Cerebellar nuclear complex (tissue), 1 donor: ENCODE measurements at regions not wholly inside any gene's neighbourhood (a gene's known extent, or its start where the extent isn't known, plus 50 kb on each side); places are given as distances from the start of the nearest gene placed in this dataset.

Source experiments
- DNase-seq, 2 experiments: peaks; one replicate each; lab custom pipeline; 2025; lab: John Stamatoyannopoulos, UW

DNA sequence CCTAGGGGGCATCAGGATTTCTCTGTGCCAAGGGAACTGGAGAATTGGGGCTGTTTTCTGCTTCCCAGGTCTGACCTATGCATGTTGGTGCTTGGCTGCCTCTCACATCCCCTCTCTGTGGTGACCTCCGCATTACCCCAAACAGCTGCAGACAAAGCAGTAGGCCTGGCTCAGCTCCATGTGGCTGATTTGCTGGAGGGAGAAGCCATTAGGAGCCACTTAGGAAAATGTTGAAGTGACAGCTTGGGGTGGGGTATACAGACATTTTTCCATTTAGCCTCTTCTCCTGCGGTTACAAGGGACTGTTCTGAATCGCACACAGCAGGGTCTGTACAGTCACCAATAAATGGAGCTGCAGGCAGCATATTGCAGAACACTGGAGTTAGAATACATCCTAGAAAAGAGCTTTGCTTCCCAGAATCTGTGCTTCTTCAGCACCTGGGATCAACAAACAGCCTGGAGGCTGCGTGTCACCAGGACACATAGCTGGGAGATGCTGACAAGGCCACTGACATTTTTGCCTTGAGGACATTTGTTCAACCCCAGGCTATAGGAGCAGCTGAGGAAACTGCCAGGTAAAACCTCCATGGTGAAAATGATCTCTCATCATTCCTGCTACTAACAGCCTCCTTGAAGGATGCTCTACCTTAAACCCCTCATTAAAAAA is 335.3 kb downstream of the DIRAS2 start:
- DNase-seq: no peak

DNA sequence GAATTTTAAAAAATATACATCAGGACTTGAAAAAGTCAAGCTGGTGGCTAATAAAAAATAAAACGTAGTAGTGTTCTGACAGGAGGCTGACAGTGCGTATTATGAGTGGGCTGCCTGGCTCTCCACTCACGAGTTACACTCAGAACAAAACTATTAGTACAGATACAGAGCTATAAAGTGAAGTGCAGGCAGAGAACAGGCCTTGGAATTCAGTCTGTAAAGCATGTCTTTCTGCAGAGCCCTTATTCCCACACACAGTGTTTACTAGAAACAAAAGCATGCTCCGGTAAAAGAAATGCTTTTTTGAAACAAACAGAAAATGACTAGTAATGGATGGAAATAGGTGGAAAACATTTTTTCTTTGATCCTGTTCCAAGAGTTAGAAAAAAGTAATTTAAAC is 334.7 kb downstream of the DIRAS2 start:
- no peak for DNase-seq

DNA sequence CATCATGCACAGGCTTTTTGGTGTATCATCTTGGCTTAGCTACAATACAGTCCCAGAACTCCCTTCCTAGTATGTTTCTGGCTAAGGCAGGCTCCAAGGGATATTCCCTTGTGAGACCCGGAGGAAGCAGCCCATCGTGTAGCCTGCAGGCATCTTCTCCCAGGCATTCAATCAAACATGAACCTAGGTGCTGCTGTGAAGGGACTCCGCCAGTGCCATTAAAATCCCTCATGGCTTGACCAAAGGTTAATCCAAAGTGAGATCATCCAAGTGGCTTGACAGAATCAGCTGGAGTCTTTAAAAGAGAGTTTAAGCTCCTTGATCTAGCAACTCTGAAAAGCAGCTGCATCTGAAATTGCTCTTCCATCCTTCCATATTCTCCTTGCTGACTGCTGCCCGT is 333.9 kb downstream of the DIRAS2 start:
- no peak for DNase-seq

DNA sequence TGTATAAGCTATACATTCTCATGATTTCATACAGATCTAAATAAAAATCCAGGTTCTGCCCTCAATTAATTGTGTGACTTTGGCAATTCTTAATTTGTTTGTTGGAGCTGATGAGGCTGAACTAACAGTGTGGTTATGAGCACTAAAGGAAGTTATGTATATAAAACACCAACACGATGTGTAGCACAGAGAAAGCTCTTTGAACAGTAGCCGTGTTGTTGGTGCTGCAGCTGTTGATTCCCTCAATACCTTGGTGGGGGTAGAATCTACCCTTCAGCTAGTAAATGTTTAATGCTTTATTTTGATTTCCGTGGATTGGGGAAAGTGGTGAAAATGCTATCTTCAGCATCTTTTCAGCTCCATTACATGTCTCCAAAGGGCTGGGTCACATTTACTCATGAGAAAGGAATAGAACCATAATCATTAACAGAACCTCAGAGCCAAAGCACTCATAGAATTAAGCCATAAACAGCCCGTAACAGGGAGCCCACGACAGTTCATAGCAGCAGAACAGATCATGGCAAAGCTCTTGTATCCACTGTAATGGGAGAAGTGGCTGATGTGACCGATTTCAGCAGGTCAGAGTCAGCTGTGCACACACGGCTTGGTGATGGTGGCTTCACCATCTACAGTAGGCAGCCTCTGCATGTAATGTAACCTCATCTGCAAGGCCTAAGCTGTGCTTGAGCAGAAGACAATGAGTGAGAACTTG is 332.7 kb downstream of the DIRAS2 start:
- DNase-seq: no peak

DNA sequence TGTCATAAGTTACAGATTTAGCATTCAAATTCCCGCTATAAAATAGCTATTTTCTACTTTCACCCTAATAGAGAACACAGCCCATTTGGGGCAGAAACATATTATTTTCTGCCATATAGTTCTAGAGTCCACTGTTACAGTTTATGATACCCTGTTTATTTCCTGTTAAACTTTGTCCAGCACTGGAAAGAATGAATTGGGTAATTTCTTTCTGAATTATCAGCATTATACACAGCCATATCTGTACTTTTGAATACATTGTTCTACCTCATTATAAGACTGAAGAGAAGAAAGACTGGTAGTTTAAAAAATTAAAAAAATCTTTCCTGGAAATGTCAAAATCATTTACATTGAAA is 332.1 kb downstream of the DIRAS2 start:
- no peak for DNase-seq

DNA sequence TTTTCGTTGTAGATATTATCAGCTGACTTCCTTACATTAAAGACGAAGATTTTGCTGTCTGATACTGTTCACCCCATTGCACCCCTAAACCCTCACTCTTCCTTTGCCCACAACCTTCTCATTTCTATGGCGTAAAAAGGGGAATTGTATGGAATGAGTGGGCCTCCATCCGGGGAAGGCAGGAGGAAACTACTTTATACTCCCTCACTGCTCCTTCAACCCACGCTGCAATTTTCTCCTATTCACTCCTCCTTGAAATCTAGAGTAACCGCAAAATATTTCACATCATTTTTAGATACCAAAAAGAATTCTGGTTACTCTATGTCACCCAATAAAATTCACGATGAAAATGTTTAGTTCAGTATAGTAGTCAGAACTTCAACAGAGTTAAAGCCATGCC is 330.8 kb downstream of the DIRAS2 start:
- DNase-seq: no peak

DNA sequence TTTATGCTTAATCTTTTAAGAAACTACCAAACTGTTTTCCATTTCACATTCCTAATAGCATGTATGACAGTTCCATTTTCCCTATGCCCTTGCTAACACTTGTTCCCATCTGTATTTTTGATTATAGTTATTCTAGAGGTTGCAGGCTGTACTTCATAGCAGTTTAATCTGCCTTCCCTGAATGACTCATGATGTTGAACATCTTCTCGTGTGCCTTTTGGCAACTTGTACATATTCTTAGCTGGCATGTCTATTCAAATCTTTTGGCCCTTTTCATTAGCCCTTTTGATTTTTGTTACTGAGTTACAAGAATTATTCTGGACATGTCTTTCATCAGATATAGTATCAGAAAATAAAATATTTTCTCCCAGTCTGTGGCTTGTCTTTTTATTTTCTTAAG is 320.3 kb downstream of the DIRAS2 start:
- no peak for DNase-seq

DNA sequence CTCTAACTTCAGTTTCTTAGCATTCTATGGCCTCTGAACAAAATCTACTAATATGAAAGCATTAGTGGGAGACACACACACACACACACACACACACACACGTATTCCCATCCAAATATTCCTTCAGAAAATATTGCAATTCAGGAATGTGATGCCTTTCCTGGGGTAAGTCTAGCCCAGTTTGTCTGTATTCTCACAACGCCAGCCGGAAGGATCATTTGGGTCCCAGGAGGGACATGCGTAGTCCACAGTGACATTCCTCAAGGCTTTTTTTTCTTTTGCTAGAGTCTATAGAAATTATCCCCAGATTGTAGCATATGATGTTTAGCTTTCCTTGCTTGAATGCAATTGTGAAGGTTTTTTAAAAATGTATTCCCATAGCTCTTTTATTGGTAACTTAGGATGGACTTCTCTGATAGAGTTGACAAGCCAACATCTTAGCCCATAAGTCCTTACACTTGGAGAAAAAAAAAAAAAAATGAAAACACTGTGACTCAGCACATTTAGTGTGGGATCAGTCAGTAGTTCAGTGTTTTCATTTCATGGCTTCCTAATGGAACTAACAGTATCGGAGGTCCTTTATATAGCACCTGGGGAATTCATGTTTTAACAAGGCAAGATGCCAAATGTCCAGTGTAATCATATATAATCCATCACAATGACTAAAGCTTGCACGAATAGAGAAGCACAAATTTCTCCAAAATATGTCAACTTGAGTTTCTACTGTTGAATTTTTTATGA is 316.5 kb downstream of the DIRAS2 start:
- no peak for DNase-seq

DNA sequence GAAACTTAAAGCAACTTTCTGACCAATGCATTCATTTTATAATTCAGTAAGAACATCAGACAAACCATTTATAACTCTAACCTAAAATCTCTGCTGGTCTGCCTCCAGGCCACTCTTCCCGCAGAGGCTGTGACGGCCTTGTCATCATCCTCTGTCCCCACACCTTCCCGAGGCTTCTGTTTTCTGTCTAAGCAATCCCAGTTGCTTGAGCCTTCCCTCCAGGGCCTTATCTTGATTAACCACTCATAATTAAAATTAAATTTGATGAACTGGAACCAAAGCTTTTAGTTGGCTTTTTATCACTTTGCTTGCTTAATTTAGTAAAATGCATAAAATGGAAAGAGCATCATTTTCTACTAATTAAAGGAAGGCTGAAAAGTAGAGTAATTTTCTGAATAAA is 312.4 kb downstream of the DIRAS2 start:
- no peak for DNase-seq

DNA sequence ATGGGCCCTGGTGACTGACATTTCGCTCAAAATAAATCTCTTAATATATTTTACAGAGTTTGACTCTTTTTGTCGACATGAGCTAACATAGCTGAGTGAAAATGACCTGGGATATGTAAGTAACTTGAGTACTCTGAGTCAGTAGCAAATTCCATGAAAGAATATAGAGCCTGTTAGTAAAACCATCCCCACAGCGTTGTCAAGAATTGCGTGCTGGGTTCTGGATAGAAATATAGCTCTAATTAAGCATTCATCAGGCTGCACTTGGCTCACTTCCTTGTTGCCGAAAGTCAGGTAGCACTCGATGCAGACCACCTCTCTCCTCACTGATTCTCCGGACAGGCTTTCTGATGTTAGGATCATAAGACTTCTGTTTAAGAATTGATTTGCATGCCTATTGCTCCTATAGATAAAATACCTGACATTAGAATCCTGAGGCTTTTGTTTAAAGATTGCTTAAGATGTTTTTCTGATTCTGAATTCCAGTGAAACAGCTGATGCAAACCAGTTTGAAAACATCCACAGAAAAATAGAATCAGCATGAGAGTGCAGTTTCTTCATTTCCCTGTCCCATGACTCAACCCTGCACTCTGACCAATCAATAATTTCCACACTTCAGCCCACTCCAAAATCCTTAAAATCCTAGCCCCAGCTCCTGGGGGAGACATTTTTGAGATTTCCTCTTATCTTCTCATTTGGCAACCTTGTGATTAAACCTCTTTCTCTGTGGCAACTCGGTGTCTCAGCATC is 310.6 kb downstream of the DIRAS2 start:
- no peak for DNase-seq

DNA sequence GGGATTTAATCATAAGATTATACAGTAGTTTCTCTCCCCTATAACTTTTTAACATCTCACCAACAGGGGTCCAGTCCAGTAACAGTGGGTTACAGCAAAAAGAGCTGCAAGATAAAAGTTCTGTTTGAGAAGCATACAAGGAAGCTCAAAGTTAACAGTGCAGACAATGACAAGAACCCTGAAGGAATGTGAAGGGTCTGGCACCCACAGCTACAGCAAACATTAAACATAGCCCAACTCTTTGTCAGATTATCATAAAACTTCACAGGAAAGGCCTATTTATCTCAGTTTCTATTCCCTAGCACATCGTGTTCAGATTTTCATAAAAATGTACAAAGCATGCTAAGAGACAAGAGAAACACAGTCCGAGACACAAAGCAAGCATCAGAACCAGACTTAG is 309.4 kb downstream of the DIRAS2 start:
- no peak for DNase-seq

DNA sequence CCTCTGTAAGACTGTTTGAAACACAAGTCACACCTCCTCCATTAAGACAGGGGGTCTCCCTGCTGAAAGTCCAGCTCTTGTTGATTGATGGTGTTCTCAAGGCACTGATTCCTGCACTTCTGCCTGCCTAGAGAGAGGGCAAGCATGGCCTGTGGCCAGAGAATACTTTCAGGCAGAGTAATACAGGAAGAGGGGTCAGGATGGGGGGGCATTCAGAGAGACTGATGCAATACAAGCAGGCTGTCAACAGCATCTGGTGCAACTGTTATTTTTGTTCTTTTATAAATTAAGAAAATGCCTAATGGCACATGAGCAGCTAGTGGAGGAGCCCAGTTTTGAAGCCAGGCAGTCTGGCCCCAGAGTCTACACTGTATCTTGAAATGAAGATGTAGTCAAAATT is 302.2 kb downstream of the DIRAS2 start:
- no peak for DNase-seq

DNA sequence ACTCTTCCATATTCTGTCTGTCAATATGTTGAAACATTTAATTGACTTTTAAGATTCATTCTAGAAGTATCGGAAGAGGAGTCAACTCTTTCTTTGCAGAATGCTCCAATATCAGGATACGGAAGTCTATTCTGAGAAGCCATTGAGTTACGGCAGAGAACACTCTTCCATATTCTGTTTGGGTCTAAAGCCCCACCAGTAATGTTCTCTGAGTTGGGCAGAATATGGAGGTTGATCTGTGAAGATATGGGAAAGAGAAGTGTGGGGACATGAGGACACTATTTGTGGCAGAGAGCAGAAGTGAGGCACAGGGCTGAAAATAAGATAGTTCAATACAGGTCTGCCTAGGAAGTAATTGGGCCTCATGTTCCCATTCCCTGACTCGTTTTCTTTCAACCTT is 300.0 kb downstream of the DIRAS2 start:
- DNase-seq: no peak

DNA sequence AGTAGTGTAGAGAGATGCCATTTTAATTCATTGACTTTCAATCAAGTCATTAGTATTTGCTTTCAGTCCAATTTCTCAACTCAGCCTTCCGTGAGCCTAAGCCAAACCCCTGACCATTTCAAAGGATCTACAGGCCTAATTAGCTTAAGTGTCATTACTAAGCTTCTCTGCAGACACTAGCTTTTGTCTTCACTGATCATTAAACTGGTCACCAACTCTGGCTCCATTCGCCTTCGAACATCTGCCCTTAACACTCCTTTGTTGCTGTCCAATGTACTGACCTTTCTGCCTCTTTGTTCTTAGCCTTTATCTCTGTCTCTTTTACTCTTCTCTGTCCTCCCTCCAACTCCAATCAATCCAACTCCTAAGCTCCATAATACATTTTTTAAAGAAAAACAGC is 299.3 kb downstream of the DIRAS2 start:
- no peak for DNase-seq

DNA sequence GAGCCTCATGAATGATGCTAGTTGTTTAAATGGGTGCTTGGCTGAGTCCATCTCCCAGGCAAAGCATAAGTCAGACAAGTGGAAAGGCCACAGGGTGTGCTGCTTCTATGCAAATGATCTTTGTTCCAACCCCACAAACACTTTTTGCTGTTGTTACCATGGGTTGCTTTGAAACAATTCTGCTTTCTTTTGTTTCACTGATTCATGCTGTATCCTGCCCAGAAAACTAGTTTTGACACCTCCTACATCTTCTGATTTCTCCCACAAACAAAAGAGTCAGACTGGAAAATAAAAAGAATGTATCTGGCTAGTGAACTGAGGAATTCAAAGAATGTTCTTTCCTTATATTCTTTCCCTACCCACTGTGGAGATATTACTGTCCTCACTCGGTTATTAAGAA is 298.6 kb downstream of the DIRAS2 start:
- DNase-seq: no peak

DNA sequence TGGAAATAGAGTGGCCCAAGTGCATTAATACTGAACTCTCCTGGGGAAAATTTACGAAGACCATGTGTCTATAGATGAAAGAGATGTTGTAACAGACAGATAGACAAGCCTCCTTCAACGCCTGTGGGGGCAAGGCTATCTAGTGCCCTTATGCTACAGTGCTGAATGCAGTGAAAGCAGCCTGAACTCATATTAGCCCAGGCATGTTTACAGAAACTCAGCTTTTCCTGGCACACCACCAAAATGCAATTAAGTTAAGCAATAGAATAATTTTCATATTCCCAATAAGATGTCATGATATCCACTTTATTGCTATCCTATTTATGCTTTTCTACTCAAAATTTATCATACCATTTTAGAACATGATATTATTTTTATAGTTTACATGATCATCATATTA is 277.0 kb downstream of the DIRAS2 start:
- no peak for DNase-seq

DNA sequence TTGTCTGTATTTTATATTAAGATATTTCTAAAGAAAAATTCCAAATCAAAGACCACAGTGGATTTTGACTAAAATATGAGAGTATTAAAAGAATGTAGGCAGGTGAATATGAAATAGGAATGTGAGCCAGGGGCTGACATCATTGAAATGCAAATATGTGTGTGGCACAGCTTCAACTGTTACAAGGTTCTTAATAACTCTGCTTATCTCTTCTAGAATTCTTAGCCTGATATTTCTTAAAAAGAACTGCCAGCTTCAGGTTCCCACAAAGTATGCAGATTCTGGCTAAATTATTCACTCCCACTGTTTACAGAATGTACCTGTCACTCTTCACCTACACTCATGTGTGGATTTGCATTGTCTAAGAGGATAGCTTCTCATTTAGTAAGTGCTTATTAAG is 274.4 kb downstream of the DIRAS2 start:
- no peak for DNase-seq

DNA sequence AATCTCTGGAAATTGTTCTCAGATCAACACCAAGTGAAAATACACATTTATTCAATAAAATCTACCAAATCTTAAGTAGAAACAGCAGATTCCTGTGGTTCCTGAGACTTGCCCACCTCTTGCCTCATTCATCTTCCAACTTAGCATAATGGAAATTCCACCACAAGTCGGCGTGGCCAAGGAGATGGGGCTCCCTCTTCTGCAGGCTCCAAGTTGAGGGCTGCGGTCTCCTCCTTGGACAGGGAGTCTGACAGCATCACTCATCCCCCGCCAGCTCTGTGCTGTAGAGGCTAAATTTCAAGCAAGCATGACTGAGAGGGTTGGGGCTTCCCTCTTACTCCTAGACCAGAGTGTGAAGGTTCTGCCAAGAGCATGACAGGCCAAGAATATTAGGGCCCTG is 273.7 kb downstream of the DIRAS2 start:
- no peak for DNase-seq

DNA sequence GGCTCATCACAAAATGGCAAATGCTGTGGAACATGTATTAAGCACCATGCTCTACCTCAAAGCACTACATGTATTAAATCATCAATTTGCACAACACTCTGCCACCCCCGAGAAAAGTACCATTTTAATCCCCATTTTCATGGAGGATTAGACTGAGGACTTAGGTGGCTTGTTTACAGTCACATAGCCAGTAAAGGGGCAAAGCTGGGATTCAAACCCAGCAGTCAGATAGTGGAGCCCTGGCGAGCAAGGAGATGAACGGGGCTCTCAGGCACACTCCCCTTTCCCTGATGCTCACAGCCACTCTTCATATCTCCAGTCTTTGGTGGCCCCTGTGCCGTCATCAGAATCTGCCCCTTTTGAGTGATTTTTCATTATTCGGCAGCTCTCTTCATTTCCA is 262.9 kb downstream of the DIRAS2 start:
- no peak for DNase-seq

DNA sequence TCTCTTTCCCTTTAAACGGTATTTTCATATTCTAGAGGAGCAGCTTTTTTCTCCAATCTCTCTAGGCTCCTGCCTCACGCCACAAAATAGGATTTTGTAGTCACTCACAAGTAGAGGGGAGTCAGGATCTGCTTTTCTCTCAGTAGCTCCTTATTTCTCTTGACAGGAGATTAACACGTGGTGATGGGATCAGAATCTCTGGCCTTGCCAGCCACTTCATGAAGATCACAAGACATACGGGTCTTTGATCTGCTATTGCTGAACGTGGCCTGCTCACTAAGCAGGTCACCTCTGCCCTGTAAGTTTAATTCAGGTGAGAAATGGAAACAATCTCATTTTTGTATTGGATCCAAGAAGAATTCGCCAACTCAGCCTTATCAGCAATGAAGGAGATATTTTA is 257.5 kb downstream of the DIRAS2 start:
- no peak for DNase-seq

DNA sequence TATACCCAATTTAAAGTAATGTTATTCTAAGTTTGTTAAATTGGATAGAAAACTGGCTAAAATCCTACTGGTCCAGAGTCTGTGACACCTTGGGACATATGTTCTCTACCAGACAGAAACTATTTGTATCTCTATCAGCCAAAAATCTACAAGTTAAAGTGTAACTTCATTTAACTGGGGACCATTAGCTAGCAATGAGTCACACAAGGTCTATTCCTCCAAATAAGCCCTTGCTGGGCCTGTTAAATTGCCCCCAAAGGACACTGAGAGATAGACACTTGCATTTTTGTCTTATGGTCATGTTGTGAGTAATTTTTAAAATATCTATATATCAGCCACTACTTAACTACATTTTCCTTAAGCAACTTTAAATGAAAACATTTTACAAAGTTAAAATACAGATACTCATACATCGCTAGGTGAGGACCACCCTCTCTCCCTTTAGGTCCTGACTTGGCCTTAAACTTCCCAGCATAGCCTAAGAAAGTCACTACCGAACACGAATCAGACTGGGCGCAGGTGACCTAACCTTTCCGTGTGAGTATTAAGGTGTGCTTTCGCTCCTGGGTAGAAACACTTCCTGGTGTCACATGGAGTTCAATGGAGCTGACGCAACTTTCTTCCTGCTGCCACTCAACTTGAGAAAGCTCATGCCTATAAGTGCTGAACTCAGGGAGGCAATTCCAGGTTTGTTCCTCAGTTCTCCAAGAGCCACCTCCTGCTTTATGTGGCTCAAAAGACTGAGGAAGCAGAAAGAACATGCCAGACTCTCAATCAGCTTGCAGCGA is 249.1 kb downstream of the DIRAS2 start:
- DNase-seq: no peak

DNA sequence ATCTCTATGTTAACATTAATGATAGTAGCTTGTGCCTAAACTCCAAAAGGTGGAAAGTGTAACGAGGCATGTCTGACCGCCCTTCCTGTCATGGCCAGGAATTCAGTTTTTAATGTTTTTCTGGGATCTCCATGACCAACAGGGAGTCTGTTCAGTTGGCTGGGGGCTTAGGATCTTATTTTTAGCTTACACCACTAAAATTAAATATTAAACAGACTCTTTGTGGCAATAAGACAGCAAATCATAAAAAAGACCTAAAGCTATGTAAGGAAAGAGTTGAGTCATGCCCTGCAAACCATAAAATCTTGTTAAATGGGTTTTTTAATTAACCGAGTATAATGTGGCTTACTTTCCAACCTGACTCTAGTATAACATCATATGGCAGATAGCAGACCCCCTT is 247.8 kb downstream of the DIRAS2 start:
- no peak for DNase-seq
